Upper lobe of left lung (tissue), 6 donors: ENCODE measurements at regions not wholly inside any gene's neighbourhood (a gene's known extent, or its start where the extent isn't known, plus 50 kb on each side); places are given as distances from the start of the nearest gene placed in this dataset.

ENCODE experiments used
- ATAC-seq, 2 donors: fragments of 200-7000 bp; cut with Tn5 transposase; one replicate each; pipeline ENCODE4 v1.9.1; 2022; ENCODE audit warnings: mild to moderate bottlenecking in 2 of 2, moderate library complexity in 2 of 2; ENCODE audit not compliant: low FRiP score in 2 of 2
- DNase-seq, 2 donors: peaks; one replicate each; pipeline ENCODE4 v3.0.0-alpha.2; 2019 to 2020
- H3K27ac ChIP-seq, 4 donors: fragments of 200-600 bp; sonication (generic); one replicate each; pipeline ENCODE4 v1.5.1; 2016 to 2019
- H3K27me3 ChIP-seq, 4 donors: fragments of 200-600 bp; sonication (generic); one replicate each; pipeline ENCODE4 v1.5.1; 2017 to 2019
- H3K36me3 ChIP-seq, 4 donors: fragments of 200-600 bp; sonication (generic); one replicate each; pipeline ENCODE4 v1.5.1; 2016 to 2019
- H3K4me1 ChIP-seq, 4 donors: fragments of 200-600 bp; sonication (generic); one replicate each; pipeline ENCODE4 v1.5.1; 2018 to 2019
- H3K4me3 ChIP-seq, 4 donors: fragments of 200-600 bp; sonication (generic); one replicate each; pipeline ENCODE4 v1.5.1; 2017 to 2019; ENCODE audit warnings: mild to moderate bottlenecking in 2 of 4, moderate library complexity in 1 of 4
- H3K9me3 ChIP-seq, 4 donors: fragments of 200-600 bp; sonication (generic); one replicate each; pipeline ENCODE4 v1.5.1; 2018 to 2019
- CTCF ChIP-seq, 6 experiments: fragments of 450-650 bp in 4 of 6; fragments of 200-600 bp in 2 of 6; sonication (generic) in 2 of 6; IDR thresholded peaks; one replicate each; pipeline ENCODE4 v1.5.1; 2016 to 2019; ENCODE audit warnings: antibody characterized with exemption in 6 of 6
- EP300 ChIP-seq, 4 donors: sonication (generic); formaldehyde crosslinking; IDR thresholded peaks; one replicate each; pipeline ENCODE4 v1.5.1; 2017; ENCODE audit warnings: antibody characterized with exemption in 4 of 4, control low read depth in 2 of 4
- POLR2A ChIP-seq, 4 donors: fragments of 450-650 bp; IDR thresholded peaks; one replicate each; pipeline ENCODE4 v1.5.1; 2016 to 2017; ENCODE audit warnings: antibody characterized with exemption in 4 of 4, mild to moderate bottlenecking in 2 of 4
- POLR2AphosphoS5 ChIP-seq, 2 donors: sonication (generic); formaldehyde crosslinking; IDR thresholded peaks; one replicate each; pipeline ENCODE4 v1.5.1; 2017; ENCODE audit warnings: antibody characterized with exemption in 2 of 2
- WGBS, 2 donors: methylation state at CpG; one replicate each; pipeline ENCODE4 v1.1.5; 2017 to 2018; 5-methylcytosine and 5-hydroxymethylcytosine counted together
- donor health status: DM: no; HTN: no; CAD: no; lungs with moderate emphysema.
- donor health status: DM: no; HTN: yes; CAD: no; lungs with severe emphysema.

- Histone ChIP-seq H3K4me3 (no peak overlapping the region), H3K27ac (no peak overlapping the region), H3K36me3 (no peaks in the 10 kb centered on the region), H3K9me3 (no peaks in the 10 kb centered on the region), H3K27me3 (no peaks in the 10 kb centered on the region), H3K4me1 (peaks cover 0 to 28% (median 9%) of the 10 kb centered on the region in 4 donors)
- no peak for TF ChIP-seq EP300 (IDR thresholded peaks at IDR 0.05)
- WGBS, 2 donors, result 83 to 92% methylated on average over 6 of the region's 6 CpGs
- ATAC-seq (no peak), DNase-seq (no peak)
Measured at GRCh38 chr2:120477831-120478481, 132.0 kb downstream of the INHBB start.

GRCh38 chr2:120480346-120480902 lies 134.5 kb downstream of the INHBB start:
- TF ChIP-seq CTCF (IDR thresholded peaks at IDR 0.05) (no peak), POLR2A (IDR thresholded peaks at IDR 0.05) (no peak), POLR2AphosphoS5 (IDR thresholded peaks at IDR 0.05) (no peak), EP300 (IDR thresholded peaks at IDR 0.05) (no peak)

GRCh38 chr2:120480903-120481445 lies 135.0 kb downstream of the INHBB start:
- no peaks in the 10 kb centered on the region for H3K9me3 ChIP-seq
- 81 to 94% methylated on average over 5 of the region's 5 CpGs for WGBS, 2 donors
- no peaks in the 10 kb centered on the region for H3K36me3 ChIP-seq
- ATAC-seq (no peak), DNase-seq (no peak)
- H3K27ac ChIP-seq, result no peak overlapping the region
- no peaks in the 10 kb centered on the region for H3K27me3 ChIP-seq
- H3K4me1 ChIP-seq, result peaks cover 0 to 4% (median 0%) of the 10 kb centered on the region in 4 donors
- no peak overlapping the region for H3K4me3 ChIP-seq
- no peak for TF ChIP-seq POLR2A (IDR thresholded peaks at IDR 0.05)
- TF ChIP-seq CTCF (IDR thresholded peaks at IDR 0.05), result no peak
- no peak for TF ChIP-seq POLR2AphosphoS5 (IDR thresholded peaks at IDR 0.05)
- TF ChIP-seq EP300 (IDR thresholded peaks at IDR 0.05), result no peak

More at GRCh38 chr2:120480346-120480902, 134.5 kb downstream of the INHBB start:
- no peak overlapping the region for H3K4me3 ChIP-seq
- no peaks in the 10 kb centered on the region for H3K27me3 ChIP-seq
- WGBS, 2 donors, result 70 to 81% methylated on average over 9 of the region's 9 CpGs
- H3K9me3 ChIP-seq, result no peaks in the 10 kb centered on the region
- peaks cover 0 to 9% (median 0%) of the 10 kb centered on the region in 4 donors for H3K4me1 ChIP-seq
- DNase-seq (no peak), ATAC-seq (no peak)
- no peak overlapping the region for H3K27ac ChIP-seq
- H3K36me3 ChIP-seq, result no peaks in the 10 kb centered on the region

GRCh38 chr2:120481446-120482194 lies 135.7 kb downstream of the INHBB start:
- Histone ChIP-seq H3K27me3 (no peaks in the 10 kb centered on the region), H3K27ac (no peak overlapping the region), H3K36me3 (no peaks in the 10 kb centered on the region), H3K9me3 (no peaks in the 10 kb centered on the region), H3K4me1 (no peaks in the 10 kb centered on the region), H3K4me3 (no peak overlapping the region)
- no peak for TF ChIP-seq CTCF (IDR thresholded peaks at IDR 0.05)
- no peak for TF ChIP-seq POLR2A (IDR thresholded peaks at IDR 0.05)
- no peak for TF ChIP-seq EP300 (IDR thresholded peaks at IDR 0.05)
- no peak for TF ChIP-seq POLR2AphosphoS5 (IDR thresholded peaks at IDR 0.05)
- DNase-seq, result no peak
- no peak for ATAC-seq
- 91% methylated on average over 17 of the region's 17 CpGs for WGBS, 2 donors

- H3K27ac ChIP-seq, result no peak overlapping the region
- H3K27me3 ChIP-seq, result no peaks in the 10 kb centered on the region
- H3K36me3 ChIP-seq, result no peaks in the 10 kb centered on the region
- ATAC-seq (no peak), DNase-seq (no peak)
- no peaks in the 10 kb centered on the region for H3K9me3 ChIP-seq
- H3K4me1 ChIP-seq, result no peaks in the 10 kb centered on the region
- H3K4me3 ChIP-seq, result no peak overlapping the region
- 86 to 92% methylated on average over 8 to 9 of the region's 9 CpGs for WGBS, 2 donors
- TF ChIP-seq CTCF (IDR thresholded peaks at IDR 0.05) (no peak), POLR2A (IDR thresholded peaks at IDR 0.05) (no peak), EP300 (IDR thresholded peaks at IDR 0.05) (no peak), POLR2AphosphoS5 (IDR thresholded peaks at IDR 0.05) (no peak)
Measured at GRCh38 chr2:120482334-120482733, 136.4 kb downstream of the INHBB start.
